ENCODE measurements at regions not wholly inside any gene's neighbourhood (a gene's known extent, or its start where the extent isn't known, plus 50 kb on each side); places are given as distances from the start of the nearest gene placed in this dataset.

GRCh38 chr16:13805951-13806350 lies 114.0 kb upstream of the ERCC4 start:
- ChIA-PET POLR2A (no interaction called here), CTCF (no interaction called here)
- BruUV-seq (replicated peaks): no TSS peak
- Histone ChIP-seq H3K36me3 (ENCODE audit: control insufficient read depth in 2 of 2, extremely low read depth in 1 of 2, insufficient read depth in 2 of 2, low read length in 2 of 2) (no peaks in the 10 kb centered on the region), H3K4me3 (replicated peaks in 1 of 3; ENCODE audit: insufficient read depth in 1 of 3, low read depth in 1 of 3, low read length in 3 of 3) (no peak overlapping the region), H4K20me1 (replicated peaks; ENCODE audit: control insufficient read depth, extremely low read depth, insufficient read depth, low read length) (no peaks in the 10 kb centered on the region), H2AFZ (ENCODE audit: low read depth, low read length) (no peak overlapping the region), H3K79me2 (ENCODE audit: control insufficient read depth, insufficient read depth, low read length) (no peaks in the 10 kb centered on the region), H3K4me2 (ENCODE audit: insufficient read depth, low read length) (no peak overlapping the region), H3K9ac (replicated peaks; ENCODE audit: extremely low read depth, insufficient read depth, low read length) (no peak overlapping the region), H3K4me1 (ENCODE audit: control insufficient read depth, extremely low read depth, insufficient read depth, low read length) (no peaks in the 10 kb centered on the region), H3K9me1 (replicated peaks; ENCODE audit: control insufficient read depth, extremely low read depth, insufficient read depth, low read length) (no peaks in the 10 kb centered on the region), H3K27me3 (ENCODE audit: control insufficient read depth in 2 of 2, insufficient read depth in 2 of 2, low read length in 2 of 2) (no peaks in the 10 kb centered on the region), H3K27ac (ENCODE audit: insufficient read depth, low read depth, low read length) (no peak overlapping the region), H3K9me3 (replicated peaks; ENCODE audit: control insufficient read depth, insufficient read depth, low read length) (peaks cover 2% of the 10 kb centered on the region)
- FAIRE-seq (no peak), DNase-seq (ENCODE audit: low read depth, low spot score) (no peak)
- dilution Hi-C loops (cut with MboI; ENCODE audit: extremely low pct_ligation_motif_present, low sequenced_read_pairs) (no loop called here), intact Hi-C loops (cut with micrococcal nuclease) (no loop called here)
- no peak for TF ChIP-seq POLR2AphosphoS5 (IDR thresholded peaks at IDR 0.05; ENCODE audit: insufficient read depth, low read depth, low read length)

DNA sequence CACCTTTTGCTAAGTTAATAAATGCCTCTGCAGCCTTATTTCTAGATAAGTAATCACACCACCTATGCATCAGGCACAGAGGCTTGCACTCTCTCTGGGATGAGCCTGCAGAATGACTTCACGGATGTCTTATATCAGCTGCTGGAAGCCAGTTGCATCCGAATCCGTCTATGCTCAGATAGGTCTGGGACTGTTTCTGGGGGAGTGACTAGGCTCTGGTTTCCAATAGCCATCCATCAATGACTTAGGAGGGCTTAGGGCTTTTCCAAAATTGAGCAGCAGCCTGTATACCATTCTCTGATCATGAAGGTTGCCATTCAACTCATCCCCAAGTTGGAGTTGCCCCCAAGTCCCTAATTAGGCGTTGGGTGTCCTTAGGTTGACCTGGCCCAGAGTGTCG lies 113.3 kb upstream of the ERCC4 start:
- dilution Hi-C loops (cut with MboI; ENCODE audit: extremely low pct_ligation_motif_present, low sequenced_read_pairs) (no loop called here), intact Hi-C loops (cut with micrococcal nuclease) (no loop called here)
- no peak for FAIRE-seq
- TF ChIP-seq GATA2 (IDR thresholded peaks at IDR 0.05; ENCODE audit: insufficient read depth, insufficient read length, low read depth, low read length) (no peak), FOS (IDR thresholded peaks at IDR 0.05; ENCODE audit: borderline replicate concordance, insufficient read depth, low read length) (no peak), JUN (IDR thresholded peaks at IDR 0.05; ENCODE audit: borderline replicate concordance, insufficient read depth, insufficient read length, low read depth) (no peak), CTCF (IDR thresholded peaks at IDR 0.05; ENCODE audit: extremely low read depth in 1 of 2, insufficient read depth in 1 of 2, low read depth in 1 of 2, low read length in 2 of 2) (no peak), POLR2AphosphoS5 (IDR thresholded peaks at IDR 0.05; ENCODE audit: insufficient read depth, low read depth, low read length) (no peak), EZH2 (IDR thresholded peaks at IDR 0.05; ENCODE audit: borderline replicate concordance, low read depth, low read length, severe bottlenecking) (no peak), MYC (IDR thresholded peaks at IDR 0.05; ENCODE audit: low read depth, low read length) (no peak), POLR2A (IDR thresholded peaks at IDR 0.05; ENCODE audit: low read depth, low read length) (no peak)
- TF ChIP-seq, protein P1, sequence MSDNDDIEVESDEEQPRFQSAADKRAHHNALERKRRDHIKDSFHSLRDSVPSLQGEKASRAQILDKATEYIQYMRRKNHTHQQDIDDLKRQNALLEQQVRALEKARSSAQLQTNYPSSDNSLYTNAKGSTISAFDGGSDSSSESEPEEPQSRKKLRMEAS (IDR thresholded peaks at IDR 0.05; ENCODE audit: insufficient read depth, insufficient read length): no peak
- Histone ChIP-seq H3K27me3 (ENCODE audit: control insufficient read depth in 2 of 2, insufficient read depth in 2 of 2, low read length in 2 of 2) (no peaks in the 10 kb centered on the region), H3K9me1 (replicated peaks; ENCODE audit: control insufficient read depth, extremely low read depth, insufficient read depth, low read length) (no peaks in the 10 kb centered on the region), H3K9ac (replicated peaks; ENCODE audit: extremely low read depth, insufficient read depth, low read length) (no peak overlapping the region), H2AFZ (ENCODE audit: low read depth, low read length) (no peak overlapping the region), H3K4me3 (replicated peaks in 1 of 3; ENCODE audit: insufficient read depth in 1 of 3, low read depth in 1 of 3, low read length in 3 of 3) (no peak overlapping the region), H3K9me3 (replicated peaks; ENCODE audit: control insufficient read depth, insufficient read depth, low read length) (no peaks in the 10 kb centered on the region), H3K4me1 (ENCODE audit: control insufficient read depth, extremely low read depth, insufficient read depth, low read length) (no peaks in the 10 kb centered on the region), H3K79me2 (ENCODE audit: control insufficient read depth, insufficient read depth, low read length) (no peaks in the 10 kb centered on the region), H3K36me3 (ENCODE audit: control insufficient read depth in 2 of 2, extremely low read depth in 1 of 2, insufficient read depth in 2 of 2, low read length in 2 of 2) (no peaks in the 10 kb centered on the region), H4K20me1 (replicated peaks; ENCODE audit: control insufficient read depth, extremely low read depth, insufficient read depth, low read length) (no peaks in the 10 kb centered on the region), H3K27ac (ENCODE audit: insufficient read depth, low read depth, low read length) (no peak overlapping the region), H3K4me2 (ENCODE audit: insufficient read depth, low read length) (no peak overlapping the region)
- CTCF ChIA-PET: no interaction called here
- POLR2A ChIA-PET: no interaction called here
- BruUV-seq (replicated peaks): no TSS peak
- no peak for DNase-seq (ENCODE audit: low read depth, low spot score)

Data from endothelial cell of umbilical vein (primary cell).